Trophoblast cell (in vitro differentiated cells and primary cell): ENCODE measurements at regions not wholly inside any gene's neighbourhood (a gene's known extent, or its start where the extent isn't known, plus 50 kb on each side); places are given as distances from the start of the nearest gene placed in this dataset.

Experiments
- DNase-seq, 2 donors: peaks; one replicate each; pipeline ENCODE4 v3.0.0-alpha.2; 2016
- H2AFZ ChIP-seq: 2 replicates; pipeline ENCODE4 v1.6.1; 2013; ENCODE audit warnings: low read length, moderate library complexity, mild to moderate bottlenecking; ENCODE audit not compliant: insufficient read depth, poor library complexity
- H2AK5ac ChIP-seq: 2 replicates; pipeline ENCODE4 v1.6.1; 2013; ENCODE audit warnings: mild to moderate bottlenecking, low read length
- H2BK120ac ChIP-seq: 2 replicates; pipeline ENCODE4 v1.6.1; 2013; ENCODE audit warnings: low read length, mild to moderate bottlenecking, moderate library complexity; ENCODE audit not compliant: insufficient read depth, poor library complexity
- H2BK12ac ChIP-seq: 2 replicates; pipeline ENCODE4 v1.6.1; 2013; ENCODE audit warnings: mild to moderate bottlenecking, low read length, moderate library complexity
- H2BK5ac ChIP-seq: 2 replicates; pipeline ENCODE4 v1.6.1; 2013; ENCODE audit warnings: low read length, low read depth, moderate library complexity, mild to moderate bottlenecking; ENCODE audit not compliant: poor library complexity
- H3K14ac ChIP-seq: 2 replicates; pipeline ENCODE4 v1.6.1; 2013; ENCODE audit warnings: mild to moderate bottlenecking, low read length
- H3K18ac ChIP-seq: 2 replicates; pipeline ENCODE4 v1.6.1; 2013; ENCODE audit warnings: mild to moderate bottlenecking, low read length
- H3K23ac ChIP-seq: 2 replicates; pipeline ENCODE4 v1.6.1; 2013; ENCODE audit warnings: low read length
- H3K27ac ChIP-seq: 2 replicates; pipeline ENCODE4 v1.5.1; 2013; ENCODE audit warnings: low read depth, mild to moderate bottlenecking, inconsistent platforms, low read length, moderate library complexity
- H3K27me3 ChIP-seq: 2 replicates; pipeline ENCODE4 v1.6.1; 2013; ENCODE audit warnings: inconsistent platforms, mild to moderate bottlenecking, low read length, moderate library complexity; ENCODE audit not compliant: insufficient read depth
- H3K36me3 ChIP-seq, 2 experiments: 1 replicate in 1 of 2; 2 replicates in 1 of 2; pipeline ENCODE4 v1.6.1; 2013; ENCODE audit warnings: low read length in 2 of 2, mild to moderate bottlenecking in 2 of 2, moderate library complexity in 1 of 2; ENCODE audit not compliant: insufficient read depth in 2 of 2, control insufficient read depth in 1 of 2
- H3K4ac ChIP-seq: 2 replicates; pipeline ENCODE4 v1.6.1; 2013; ENCODE audit warnings: low read depth, mild to moderate bottlenecking, low read length, moderate library complexity
- H3K4me1 ChIP-seq, 2 experiments: 1 replicate in 1 of 2; 2 replicates in 1 of 2; pipeline ENCODE4 v1.6.1; 2013; ENCODE audit warnings: low read length in 2 of 2, mild to moderate bottlenecking in 2 of 2, moderate library complexity in 1 of 2; ENCODE audit not compliant: insufficient read depth in 2 of 2, control insufficient read depth in 1 of 2
- H3K4me2 ChIP-seq: 2 replicates; pipeline ENCODE4 v1.6.1; 2013; ENCODE audit warnings: inconsistent platforms, mild to moderate bottlenecking, low read length, moderate library complexity
- H3K4me3 ChIP-seq: 2 replicates; pipeline ENCODE4 v1.5.1; 2013; ENCODE audit warnings: mild to moderate bottlenecking, low read depth, low read length, inconsistent platforms
- H3K79me1 ChIP-seq: one replicate; pipeline ENCODE4 v1.6.1; 2013; ENCODE audit warnings: low read length
- H3K79me2 ChIP-seq: 2 replicates; pipeline ENCODE4 v1.6.1; 2013; ENCODE audit warnings: low read length, mild to moderate bottlenecking; ENCODE audit not compliant: control insufficient read depth, insufficient read depth, poor library complexity
- H3K9ac ChIP-seq: 2 replicates; pipeline ENCODE4 v1.6.1; 2013; ENCODE audit warnings: mild to moderate bottlenecking, low read length
- H3K9me3 ChIP-seq: 2 replicates; pipeline ENCODE4 v1.6.1; 2013; ENCODE audit warnings: low read depth, mild to moderate bottlenecking, control low read depth, inconsistent platforms, low read length; ENCODE audit not compliant: insufficient read depth
- H4K12ac ChIP-seq: 2 replicates; pipeline ENCODE4 v1.6.1; 2013; ENCODE audit warnings: low read depth, mild to moderate bottlenecking, low read length, moderate library complexity
- H4K8ac ChIP-seq: 2 replicates; pipeline ENCODE4 v1.6.1; 2013; ENCODE audit warnings: low read depth, mild to moderate bottlenecking, low read length, moderate library complexity
- H4K91ac ChIP-seq: one replicate; pipeline ENCODE4 v1.6.1; 2013; ENCODE audit warnings: low read depth, mild to moderate bottlenecking, low read length, moderate library complexity
- WGBS: extraction: QIAGEN DNeasy Blood & Tissue Kit; methylation state at CpG from one replicate; pipeline ENCODE4 v1.1.7; 2013; ENCODE audit warnings: missing lambda C conversion rate; ENCODE audit not compliant: insufficient read length, insufficient coverage; ENCODE audit errors: extremely low coverage; 5-methylcytosine and 5-hydroxymethylcytosine counted together

DNA sequence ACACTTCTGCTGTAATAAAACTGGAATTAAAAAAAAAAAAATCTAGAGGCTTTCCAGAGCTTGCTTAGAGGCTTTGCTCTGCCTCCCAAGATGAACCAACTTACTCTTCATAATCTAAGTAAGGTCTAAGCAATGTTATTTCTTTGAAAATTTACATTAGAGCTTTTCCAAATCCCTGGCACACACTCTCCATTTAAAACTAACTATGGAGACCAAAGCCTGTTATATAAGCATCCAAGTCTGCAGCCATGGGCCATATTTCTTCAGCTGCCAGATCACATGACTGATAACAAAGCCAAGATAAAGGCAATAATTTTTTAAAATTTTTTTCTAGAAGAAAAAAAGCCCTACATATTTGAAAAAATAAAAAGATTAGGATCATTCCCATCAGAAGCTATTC, 55.0 kb upstream of the ARHGEF3 start:
- Histone ChIP-seq H3K36me3 (no peaks in the 10 kb centered on the region), H3K27ac (no peak overlapping the region), H3K27me3 (no peaks in the 10 kb centered on the region), H3K79me2 (no peaks in the 10 kb centered on the region), H2AFZ (no peak overlapping the region), H4K8ac (no peak overlapping the region), H4K91ac (no peak overlapping the region), H2AK5ac (no peak overlapping the region), H3K4ac (no peak overlapping the region), H3K23ac (no peak overlapping the region), H2BK120ac (no peak overlapping the region), H3K4me2 (no peak overlapping the region), H3K9ac (no peak overlapping the region), H2BK12ac (no peak overlapping the region), H3K4me1 (peaks cover 2 to 16% of the 10 kb centered on the region in 2 experiments), H3K79me1 (peaks cover 5% of the 10 kb centered on the region), H3K4me3 (no peak overlapping the region), H4K12ac (no peak overlapping the region), H3K9me3 (no peaks in the 10 kb centered on the region), H3K14ac (no peak overlapping the region), H3K18ac (no peak overlapping the region), H2BK5ac (no peak overlapping the region)
- DNase-seq, result no peak

DNA sequence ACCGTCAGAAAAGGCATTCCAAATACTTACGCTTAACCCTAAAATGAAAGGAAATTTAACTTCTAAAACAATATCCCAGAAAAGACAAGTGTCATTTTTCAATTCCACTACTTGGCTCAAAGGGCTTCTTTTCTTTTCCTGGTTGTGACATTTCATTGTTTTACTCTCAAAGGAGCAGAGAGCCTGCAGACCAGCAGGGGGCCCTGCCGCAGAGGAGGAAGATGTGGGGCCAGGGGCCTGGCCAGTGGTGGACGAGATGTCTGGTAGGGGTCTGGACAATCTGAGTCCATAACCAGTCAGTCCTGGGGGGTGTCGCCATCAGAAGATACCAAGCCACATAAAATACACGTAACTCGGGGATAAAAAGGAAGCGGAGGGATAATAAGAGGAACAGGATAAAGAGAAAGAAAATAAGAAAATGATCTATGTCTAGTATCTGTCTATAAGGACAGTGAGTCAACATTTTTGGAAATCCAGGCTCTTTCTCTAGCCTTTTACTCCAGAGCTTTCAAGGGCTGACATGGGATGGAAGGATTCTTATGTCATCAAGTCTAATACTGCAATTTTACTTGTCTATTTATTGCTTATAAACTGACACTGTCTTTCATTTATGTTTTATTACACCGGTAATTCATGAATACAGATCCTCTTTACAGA, 54.2 kb upstream of the ARHGEF3 start:
- H4K12ac ChIP-seq, result no peak overlapping the region
- H3K23ac ChIP-seq, result no peak overlapping the region
- no peak overlapping the region for H3K9ac ChIP-seq
- no peak overlapping the region for H3K27ac ChIP-seq
- no peak overlapping the region for H3K14ac ChIP-seq
- H3K4me3 ChIP-seq, result no peak overlapping the region
- H4K8ac ChIP-seq, result no peak overlapping the region
- no peak overlapping the region for H2BK120ac ChIP-seq
- no peak overlapping the region for H2AK5ac ChIP-seq
- H4K91ac ChIP-seq, result no peak overlapping the region
- H3K79me2 ChIP-seq, result no peaks in the 10 kb centered on the region
- no peak overlapping the region for H2BK5ac ChIP-seq
- no peaks in the 10 kb centered on the region for H3K27me3 ChIP-seq
- H3K79me1 ChIP-seq, result peaks cover 5% of the 10 kb centered on the region
- peak overlapping the region; percentile 60 for H2AFZ ChIP-seq
- peak overlapping the region; percentile 56 for H2BK12ac ChIP-seq
- H3K36me3 ChIP-seq, result no peaks in the 10 kb centered on the region
- no peak overlapping the region for H3K18ac ChIP-seq
- peak; percentile 57 to 70 for DNase-seq
- H3K4me2 ChIP-seq, result no peak overlapping the region
- H3K4ac ChIP-seq, result no peak overlapping the region
- H3K4me1 ChIP-seq, result peaks cover 2 to 16% of the 10 kb centered on the region in 2 experiments
- no CpG with 5 or more reads among the region's 9 CpGs for WGBS
- H3K9me3 ChIP-seq, result no peaks in the 10 kb centered on the region

DNA sequence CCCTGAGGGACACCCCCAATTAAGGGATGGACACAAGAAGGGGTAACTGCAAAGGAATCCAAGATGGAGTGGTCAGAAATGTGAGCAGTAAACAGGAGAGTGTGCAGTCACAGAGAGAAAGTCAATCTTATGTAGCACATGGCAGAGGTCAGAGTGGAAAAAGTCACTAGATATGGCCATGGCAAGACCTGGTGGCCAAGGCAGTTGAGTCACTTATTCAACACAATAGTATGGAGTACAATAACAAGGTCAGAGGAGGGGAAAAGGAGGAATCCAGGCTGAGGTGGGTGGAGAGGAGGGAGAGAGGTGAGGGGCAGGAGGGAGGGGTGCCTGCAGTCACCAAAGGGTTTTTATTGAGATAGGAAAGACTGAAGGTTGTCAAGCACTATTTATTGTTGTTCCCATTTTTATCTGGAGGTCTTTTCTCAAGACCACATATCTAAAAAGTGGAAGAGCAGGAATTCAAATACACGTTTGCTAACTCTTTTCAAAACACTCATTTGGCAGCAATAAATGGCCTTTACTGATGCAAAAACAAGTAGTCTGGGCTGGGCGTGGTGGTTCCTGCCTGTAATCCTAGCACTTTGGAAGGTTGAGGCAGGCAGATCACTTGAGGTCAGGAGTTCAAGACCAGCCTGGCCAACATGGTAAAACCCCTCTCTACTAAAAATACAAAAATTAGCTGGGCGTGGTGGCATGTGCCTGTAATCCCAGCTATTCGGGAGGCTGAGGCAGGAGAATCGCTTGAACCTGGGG, 53.3 kb upstream of the ARHGEF3 start:
- H2BK120ac ChIP-seq, result no peak overlapping the region
- no peaks in the 10 kb centered on the region for H3K27me3 ChIP-seq
- H3K4me3 ChIP-seq, result no peak overlapping the region
- H3K4ac ChIP-seq, result no peak overlapping the region
- H3K4me2 ChIP-seq, result no peak overlapping the region
- peaks cover 5% of the 10 kb centered on the region for H3K79me1 ChIP-seq
- H3K27ac ChIP-seq, result no peak overlapping the region
- no peaks in the 10 kb centered on the region for H3K36me3 ChIP-seq
- H3K79me2 ChIP-seq, result no peaks in the 10 kb centered on the region
- H2AFZ ChIP-seq, result no peak overlapping the region
- H2BK12ac ChIP-seq, result no peak overlapping the region
- H2AK5ac ChIP-seq, result no peak overlapping the region
- no peaks in the 10 kb centered on the region for H3K9me3 ChIP-seq
- H4K91ac ChIP-seq, result peak overlapping the region; percentile 55
- no peak overlapping the region for H3K18ac ChIP-seq
- no peak for DNase-seq
- H4K8ac ChIP-seq, result no peak overlapping the region
- H3K14ac ChIP-seq, result no peak overlapping the region
- H3K4me1 ChIP-seq, result peaks cover 2 to 16% of the 10 kb centered on the region in 2 experiments
- no peak overlapping the region for H4K12ac ChIP-seq
- no peak overlapping the region for H3K9ac ChIP-seq
- no peak overlapping the region for H2BK5ac ChIP-seq
- no peak overlapping the region for H3K23ac ChIP-seq
- no CpG with 5 or more reads among the region's 5 CpGs for WGBS

DNA sequence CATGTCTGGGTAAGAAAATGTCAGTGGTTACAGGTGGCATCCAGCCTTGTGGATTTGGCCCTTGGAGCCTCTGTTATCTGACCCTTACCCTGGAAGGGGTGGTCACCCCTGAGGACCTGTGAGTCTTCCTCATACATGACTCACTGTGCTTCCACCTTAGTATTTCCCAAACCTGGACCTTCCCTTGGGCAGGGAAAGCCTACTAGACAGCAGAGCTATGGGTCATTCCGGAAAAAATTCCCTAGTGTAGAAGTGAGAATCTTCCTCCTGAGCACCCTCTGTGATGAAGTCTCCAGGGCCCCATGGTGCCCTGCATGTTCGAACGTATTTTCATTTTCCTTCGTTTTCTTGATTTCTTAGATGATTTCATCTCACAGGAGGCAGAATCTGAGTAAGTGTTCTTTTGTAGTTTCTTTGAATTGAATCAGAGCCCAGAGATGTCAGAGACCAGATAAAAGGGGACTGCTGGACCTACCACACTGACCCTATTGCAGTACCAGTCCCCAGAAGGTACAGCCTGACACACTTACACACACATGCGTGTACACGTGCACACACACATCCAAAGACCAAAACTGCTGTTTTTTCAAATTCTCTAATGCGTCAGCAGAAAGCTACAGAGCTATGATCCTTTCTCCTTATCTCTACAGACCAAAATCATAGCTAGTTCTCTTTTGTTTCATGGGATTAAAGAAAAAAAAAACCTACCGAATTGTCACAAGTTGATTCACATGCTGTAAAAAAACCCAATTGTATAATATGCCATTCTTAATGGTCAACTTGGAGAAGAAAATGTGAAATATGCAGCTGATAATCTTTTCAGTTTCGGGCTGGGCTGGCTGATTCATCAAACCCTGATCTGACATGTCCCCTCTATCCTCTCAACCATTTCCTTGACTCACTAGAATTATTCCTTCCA, 50.5 kb upstream of the ARHGEF3 start:
- Histone ChIP-seq H2BK120ac (no peak overlapping the region), H2BK12ac (no peak overlapping the region), H3K9me3 (no peaks in the 10 kb centered on the region), H3K4me3 (no peak overlapping the region), H3K4me2 (no peak overlapping the region), H2AK5ac (no peak overlapping the region), H4K8ac (peak overlapping the region; percentile 61), H4K91ac (peak overlapping the region; percentile 73), H3K9ac (no peak overlapping the region), H3K4me1 (peaks cover 2 to 15% of the 10 kb centered on the region in 2 experiments), H2BK5ac (no peak overlapping the region), H4K12ac (no peak overlapping the region), H3K27ac (no peak overlapping the region), H3K18ac (no peak overlapping the region), H3K79me2 (no peaks in the 10 kb centered on the region), H3K14ac (no peak overlapping the region), H3K27me3 (no peaks in the 10 kb centered on the region), H3K79me1 (peaks cover 5% of the 10 kb centered on the region), H3K36me3 (no peaks in the 10 kb centered on the region), H3K23ac (no peak overlapping the region), H2AFZ (no peak overlapping the region), H3K4ac (no peak overlapping the region)
- WGBS, result no CpG with 5 or more reads among the region's 9 CpGs
- DNase-seq, result peak; percentile 86 to 89
